ENCODE measurements at regions not wholly inside any gene's neighbourhood (a gene's known extent, or its start where the extent isn't known, plus 50 kb on each side); places are given as distances from the start of the nearest gene placed in this dataset.
A peak's percentile ranks its signal among the peaks of the same experiment; 100 is the strongest.

- DNase-seq = no peak
Observed at GRCh38 chr1:58917436-58917835, 133.6 kb upstream of the JUN start.

GRCh38 chr1:58919226-58919958, 135.5 kb upstream of the JUN start:
- no peak for DNase-seq

- no peak for DNase-seq
Observed at GRCh38 chr1:58919959-58920321, 136.1 kb upstream of the JUN start.

GRCh38 chr1:58921342-58921741, 137.5 kb upstream of the JUN start:
- no peak for DNase-seq

GRCh38 chr1:58921751-58922150, 137.9 kb upstream of the JUN start:
- DNase-seq = no peak

GRCh38 chr1:58922302-58923089, 138.6 kb upstream of the JUN start:
- peak; percentile 67 for DNase-seq

GRCh38 chr1:58923090-58923470, 139.2 kb upstream of the JUN start:
- DNase-seq = no peak

- no peak for DNase-seq
Observed at GRCh38 chr1:58924016-58924565, 140.2 kb upstream of the JUN start.

GRCh38 chr1:58924821-58925220, 141.0 kb upstream of the JUN start:
- DNase-seq = no peak

GRCh38 chr1:58925247-58925646, 141.4 kb upstream of the JUN start:
- DNase-seq = no peak

- no peak for DNase-seq
Observed at GRCh38 chr1:58926152-58926551, 142.3 kb upstream of the JUN start.

- no peak for DNase-seq
Observed at GRCh38 chr1:58927041-58927721, 143.3 kb upstream of the JUN start.

GRCh38 chr1:58927722-58928085, 143.9 kb upstream of the JUN start:
- DNase-seq = no peak

GRCh38 chr1:58928514-58928913, 144.7 kb upstream of the JUN start:
- no peak for DNase-seq

- peak; percentile 47 for DNase-seq
Observed at GRCh38 chr1:58929671-58930325, 146.0 kb upstream of the JUN start.

- no peak for DNase-seq
Observed at GRCh38 chr1:58931024-58931423, 147.2 kb upstream of the JUN start.

GRCh38 chr1:58931756-58932155, 147.9 kb upstream of the JUN start:
- DNase-seq = no peak

GRCh38 chr1:58932859-58933598, 149.2 kb upstream of the JUN start:
- no peak for DNase-seq

GRCh38 chr1:58933599-58933926, 149.7 kb upstream of the JUN start:
- no peak for DNase-seq

GRCh38 chr1:58934706-58935105, 150.9 kb upstream of the JUN start:
- DNase-seq = no peak

- no peak for DNase-seq
Observed at GRCh38 chr1:58936973-58937372, 153.1 kb upstream of the JUN start.

GRCh38 chr1:58939146-58939545, 155.3 kb upstream of the JUN start:
- DNase-seq = no peak
